GM12878 (cell line): ENCODE measurements at regions not wholly inside any gene's neighbourhood (a gene's known extent, or its start where the extent isn't known, plus 50 kb on each side); places are given as distances from the start of the nearest gene placed in this dataset.

Experiments
- ATAC-seq: fragments of 200-7000 bp; cut with Tn5 transposase; 3 replicates; pipeline ENCODE4 v1.9.1; 2020; ENCODE audit warnings: mild to moderate bottlenecking, moderate library complexity
- BruUV-seq: library from RNA; stranded (reverse); fragments of 400-500 nt; replicated peaks from 2 replicates; lab custom pipeline; 2021; lab: Mats Ljungman, UMichigan
- CTCF ChIA-PET: fragments of 300-600 bp; sonication (Branson Sonifier 250); formaldehyde crosslinking; extraction: SDS; loops from one replicate; lab custom pipeline; 2021; ENCODE audit warnings: inconsistent platforms; lab: Yijun Ruan, JAX
- POLR2A ChIA-PET: fragments of 350-600 bp; formaldehyde crosslinking; extraction: SDS; loops from one replicate; lab custom pipeline; 2021; ENCODE audit warnings: inconsistent platforms; lab: Charles Lee
- RAD21 ChIA-PET: fragments of 300-600 bp; sonication (Branson Sonifier 250); formaldehyde crosslinking; loops from one replicate; lab custom pipeline; 2023; ENCODE audit warnings: antibody characterized with exemption; ENCODE audit not compliant: unreplicated experiment; lab: Charles Lee
- SMC1A ChIA-PET: fragments of 300-600 bp; sonication (Branson Sonifier 250); formaldehyde crosslinking; loops from one replicate; lab custom pipeline; 2023; ENCODE audit not compliant: unreplicated experiment, uncharacterized antibody; lab: Charles Lee
- DNase-seq: peaks from one replicate; pipeline ENCODE4 v3.0.0-alpha.2; 2011; ENCODE audit warnings: low read depth, low spot score
- FAIRE-seq: peaks from 3 replicates; lab custom pipeline; 2011; peaks lifted over from hg19 to GRCh38; lab: Jason Lieb, UNC
- H2AFZ ChIP-seq: 2 replicates; pipeline ENCODE4 v1.6.0; 2011; ENCODE audit warnings: low read depth, low read length, control low read depth; ENCODE audit not compliant: control insufficient read depth
- H3K27ac ChIP-seq: 2 replicates; pipeline ENCODE4 v1.5.1; 2011; ENCODE audit warnings: control low read depth; ENCODE audit not compliant: control insufficient read depth, insufficient read depth
- H3K27me3 ChIP-seq, 2 experiments: replicated peaks in 1 of 2; 2 replicates each; pipeline versions ENCODE4 v1.6.0 to v1.6.1; 2011; ENCODE audit warnings: low read length in 1 of 2; ENCODE audit not compliant: control insufficient read depth in 2 of 2, insufficient read depth in 2 of 2
- H3K36me3 ChIP-seq, 2 experiments: 2 replicates each; pipeline ENCODE4 v1.5.1; 2011; ENCODE audit warnings: low read length in 1 of 2; ENCODE audit not compliant: control insufficient read depth in 2 of 2, insufficient read depth in 2 of 2
- H3K4me1 ChIP-seq: 2 replicates; pipeline ENCODE4 v1.6.1; 2011; ENCODE audit warnings: mild to moderate bottlenecking, low read length, moderate library complexity, mixed read lengths; ENCODE audit not compliant: control insufficient read depth, insufficient read depth
- H3K4me2 ChIP-seq: 2 replicates; pipeline ENCODE4 v1.6.0; 2011; ENCODE audit warnings: control low read depth; ENCODE audit not compliant: control insufficient read depth, insufficient read depth
- H3K4me3 ChIP-seq: fragments of 200-600 bp; sonication (generic); 2 replicates; pipeline ENCODE4 v1.5.1; 2016
- H3K79me2 ChIP-seq: 2 replicates; pipeline ENCODE4 v1.6.0; 2011; ENCODE audit warnings: low read length; ENCODE audit not compliant: control insufficient read depth, insufficient read depth
- H3K9ac ChIP-seq: 2 replicates; pipeline ENCODE4 v1.8.0; 2011; ENCODE audit warnings: low read length, control low read depth, mixed read lengths; ENCODE audit not compliant: control insufficient read depth, insufficient read depth
- H3K9me3 ChIP-seq: replicated peaks from 3 replicates; pipeline ENCODE4 v1.5.1; 2011; ENCODE audit warnings: mild to moderate bottlenecking, low read length; ENCODE audit not compliant: control insufficient read depth, insufficient read depth
- H4K20me1 ChIP-seq: 2 replicates; pipeline ENCODE4 v1.6.0; 2011; ENCODE audit not compliant: control insufficient read depth, insufficient read depth
- BACH1 ChIP-seq: fragments of 450-650 bp; IDR thresholded peaks from 2 replicates; pipeline ENCODE4 v1.6.1; 2017; ENCODE audit warnings: mild to moderate bottlenecking, borderline replicate concordance
- BRCA1 ChIP-seq: IDR thresholded peaks from 2 replicates; pipeline ENCODE4 v1.6.1; 2011; ENCODE audit warnings: low read depth, low read length, improper control_type of control experiment
- MEF2B ChIP-seq: fragments of 450-650 bp; IDR thresholded peaks from 2 replicates; pipeline ENCODE4 v1.6.1; 2018; ENCODE audit warnings: mild to moderate bottlenecking, moderate library complexity; ENCODE audit not compliant: partially characterized antibody, poor library complexity, severe bottlenecking
- NR2F1 ChIP-seq: fragments of 450-650 bp; conservative IDR thresholded peaks from 2 replicates; pipeline ENCODE4 v1.6.1; 2017; ENCODE audit warnings: mild to moderate bottlenecking
- POLR2AphosphoS2 ChIP-seq: IDR thresholded peaks from 2 replicates; pipeline ENCODE4 v1.6.1; 2011; ENCODE audit warnings: low read depth, mild to moderate bottlenecking, low read length, improper control_type of control experiment, moderate library complexity
- SMARCA5 ChIP-seq: fragments of 450-650 bp; IDR thresholded peaks from 2 replicates; pipeline ENCODE4 v1.6.1; 2017; ENCODE audit warnings: mild to moderate bottlenecking
- SRF ChIP-seq, 2 experiments: IDR thresholded peaks; 2 replicates each; pipeline ENCODE4 v1.6.1; 2011; ENCODE audit warnings: low read depth in 2 of 2, low read length in 2 of 2, mild to moderate bottlenecking in 1 of 2, moderate library complexity in 1 of 2
- SUPT20H ChIP-seq: IDR thresholded peaks from 2 replicates; pipeline ENCODE4 v1.6.1; 2011; ENCODE audit warnings: low read depth, mild to moderate bottlenecking, low read length, moderate library complexity, borderline replicate concordance; ENCODE audit not compliant: control insufficient read depth
- WRNIP1 ChIP-seq: IDR thresholded peaks from 2 replicates; pipeline ENCODE4 v1.6.1; 2011; ENCODE audit warnings: low read depth, low read length, improper control_type of control experiment, borderline replicate concordance
- ZNF217 ChIP-seq: fragments of 450-650 bp; IDR thresholded peaks from 2 replicates; pipeline ENCODE4 v1.6.1; 2017; ENCODE audit warnings: antibody characterized with exemption, mild to moderate bottlenecking
- WGBS: methylation state at CpG from one replicate; pipeline ENCODE4 v1.1.6; 2016; ENCODE audit warnings: low lambda C conversion rate; ENCODE audit not compliant: insufficient replicate concordance, insufficient coverage; ENCODE audit errors: missing lambda C conversion rate; 5-methylcytosine and 5-hydroxymethylcytosine counted together
- in situ Hi-C: fragments of 300-500 bp; cut with MboI; formaldehyde crosslinking; loops from 9 replicates; pipeline ENCODE4 v1.14.3; 2018; ENCODE audit warnings: mixed read lengths
- intact Hi-C: fragments of 100-400 bp; cut with micrococcal nuclease; formaldehyde crosslinking; loops from one replicate; pipeline ENCODE4 v1.14.2; 2022; ENCODE audit not compliant: unreplicated experiment
- TF ChIP-seq, protein P1 (sequence below): fragments of 150-350 bp; IDR thresholded peaks from 2 replicates; pipeline ENCODE4 v1.6.1; 2014; ENCODE audit warnings: mild to moderate bottlenecking, low read depth, low read length

DNA sequence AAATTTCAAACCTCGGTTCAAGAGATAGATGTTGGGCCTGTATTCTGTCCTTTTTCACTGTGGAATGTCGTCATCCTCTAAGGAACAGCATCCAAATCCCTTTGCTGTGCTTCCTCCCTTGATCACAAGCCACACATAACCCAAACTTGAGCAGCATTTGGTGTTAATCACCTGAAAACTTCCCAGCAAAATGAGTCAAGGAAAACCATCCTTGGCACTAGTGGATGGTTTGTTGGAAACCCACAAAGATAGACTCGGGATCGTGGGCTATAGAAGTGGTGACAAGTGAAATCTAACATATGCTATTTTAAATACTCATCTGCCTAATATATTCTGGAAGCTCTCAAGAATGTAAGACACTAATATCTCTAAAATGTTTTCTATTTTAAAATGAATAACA lies 459.1 kb downstream of the SETD4 start (continued):
- TF ChIP-seq, protein P1, sequence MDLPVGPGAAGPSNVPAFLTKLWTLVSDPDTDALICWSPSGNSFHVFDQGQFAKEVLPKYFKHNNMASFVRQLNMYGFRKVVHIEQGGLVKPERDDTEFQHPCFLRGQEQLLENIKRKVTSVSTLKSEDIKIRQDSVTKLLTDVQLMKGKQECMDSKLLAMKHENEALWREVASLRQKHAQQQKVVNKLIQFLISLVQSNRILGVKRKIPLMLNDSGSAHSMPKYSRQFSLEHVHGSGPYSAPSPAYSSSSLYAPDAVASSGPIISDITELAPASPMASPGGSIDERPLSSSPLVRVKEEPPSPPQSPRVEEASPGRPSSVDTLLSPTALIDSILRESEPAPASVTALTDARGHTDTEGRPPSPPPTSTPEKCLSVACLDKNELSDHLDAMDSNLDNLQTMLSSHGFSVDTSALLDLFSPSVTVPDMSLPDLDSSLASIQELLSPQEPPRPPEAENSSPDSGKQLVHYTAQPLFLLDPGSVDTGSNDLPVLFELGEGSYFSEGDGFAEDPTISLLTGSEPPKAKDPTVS: no peak
- no peak for TF ChIP-seq ZNF217
- TF ChIP-seq MEF2B: no peak
- no peak for TF ChIP-seq SMARCA5
- no peak for TF ChIP-seq NR2F1
- TF ChIP-seq BRCA1: no peak
- no peak for TF ChIP-seq SRF (IDR thresholded peaks at IDR 0.05; ENCODE audit: low read depth in 2 of 2, low read length in 2 of 2)

DNA sequence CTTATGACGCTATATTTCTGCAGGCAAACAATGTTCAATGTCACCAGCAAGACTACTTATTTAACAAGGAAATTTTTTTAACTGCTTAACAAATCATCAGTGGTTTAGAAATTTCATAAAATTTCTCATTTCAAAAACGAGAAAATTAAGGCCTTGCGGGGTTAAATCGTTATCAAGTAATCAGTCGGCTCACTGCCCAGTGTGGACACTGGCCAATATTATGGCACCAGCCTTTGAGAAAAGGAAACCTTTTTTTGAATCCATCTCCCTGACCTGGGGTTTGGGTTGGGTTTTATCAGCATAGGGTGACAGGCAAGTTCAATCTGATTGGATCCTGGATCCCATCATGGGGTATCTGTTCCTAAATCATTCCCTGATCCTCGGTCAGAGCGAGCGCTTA lies 461.2 kb downstream of the SETD4 start:
- no peak overlapping the region for H3K9ac ChIP-seq
- BruUV-seq: no TSS peak
- in situ Hi-C loops: no loop called here
- POLR2A ChIA-PET: no interaction called here
- no peaks in the 10 kb centered on the region for H4K20me1 ChIP-seq
- H2AFZ ChIP-seq: no peak overlapping the region
- ATAC-seq (no peak), DNase-seq (no peak), FAIRE-seq (no peak)
- no peaks in the 10 kb centered on the region for H3K36me3 ChIP-seq
- CTCF ChIA-PET: no interaction called here
- WGBS: 60% methylated on average over 8 of the region's 8 CpGs
- H3K27ac ChIP-seq: no peak overlapping the region
- SMC1A ChIA-PET: no interaction called here
- H3K79me2 ChIP-seq: no peaks in the 10 kb centered on the region
- H3K27me3 ChIP-seq: no peaks in the 10 kb centered on the region; a peak in 2 of 4 replicates
- H3K9me3 ChIP-seq: no peaks in the 10 kb centered on the region
- no peak overlapping the region for H3K4me3 ChIP-seq
- RAD21 ChIA-PET: no interaction called here
- no peak for TF ChIP-seq BACH1
- no peak for TF ChIP-seq SUPT20H
- TF ChIP-seq POLR2AphosphoS2: no peak
- no peak for TF ChIP-seq WRNIP1
- intact Hi-C loops: no loop called here
- no peak overlapping the region for H3K4me2 ChIP-seq
- H3K4me1 ChIP-seq: no peaks in the 10 kb centered on the region
